Mammary epithelial cell (primary cell): ENCODE measurements at regions not wholly inside any gene's neighbourhood (a gene's known extent, or its start where the extent isn't known, plus 50 kb on each side); places are given as distances from the start of the nearest gene placed in this dataset.

Experiments
- EZH2 ChIP-seq: IDR thresholded peaks from 2 replicates; pipeline ENCODE4 v1.6.1; 2012; ENCODE audit warnings: low read length, inconsistent platforms, borderline replicate concordance
- TF ChIP-seq, protein P1 (sequence below), 2 donors: IDR thresholded peaks in 1 of 2; conservative IDR thresholded peaks in 1 of 2; 2 replicates each; pipeline ENCODE4 v1.5.1; 2011 to 2012; ENCODE audit warnings: inconsistent platforms in 2 of 2, low read length in 2 of 2, mild to moderate bottlenecking in 2 of 2, control low read depth in 1 of 2, low read depth in 1 of 2; ENCODE audit not compliant: insufficient read depth in 1 of 2; ENCODE audit errors: extremely low read depth in 1 of 2

DNA sequence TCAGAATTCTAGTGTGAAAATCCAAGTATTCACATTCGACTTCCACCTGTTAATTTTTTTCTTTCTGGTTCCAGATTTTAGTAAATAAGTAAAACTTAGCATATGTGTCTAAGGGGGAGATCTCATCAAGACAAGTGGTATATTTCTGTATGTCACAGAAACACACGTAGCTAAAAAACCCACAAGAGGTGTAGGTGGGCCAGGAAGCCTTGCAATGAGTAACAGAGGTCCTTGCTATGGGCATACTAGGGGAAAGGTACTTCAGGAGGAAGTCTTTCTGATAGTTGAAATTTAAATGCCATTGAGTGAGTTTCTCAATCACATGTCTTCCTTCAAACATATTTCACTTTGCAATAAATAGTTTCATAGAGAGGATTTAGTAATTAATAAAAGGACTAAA, 315.8 kb downstream of the MID1IP1 start:
- TF ChIP-seq, protein P1, sequence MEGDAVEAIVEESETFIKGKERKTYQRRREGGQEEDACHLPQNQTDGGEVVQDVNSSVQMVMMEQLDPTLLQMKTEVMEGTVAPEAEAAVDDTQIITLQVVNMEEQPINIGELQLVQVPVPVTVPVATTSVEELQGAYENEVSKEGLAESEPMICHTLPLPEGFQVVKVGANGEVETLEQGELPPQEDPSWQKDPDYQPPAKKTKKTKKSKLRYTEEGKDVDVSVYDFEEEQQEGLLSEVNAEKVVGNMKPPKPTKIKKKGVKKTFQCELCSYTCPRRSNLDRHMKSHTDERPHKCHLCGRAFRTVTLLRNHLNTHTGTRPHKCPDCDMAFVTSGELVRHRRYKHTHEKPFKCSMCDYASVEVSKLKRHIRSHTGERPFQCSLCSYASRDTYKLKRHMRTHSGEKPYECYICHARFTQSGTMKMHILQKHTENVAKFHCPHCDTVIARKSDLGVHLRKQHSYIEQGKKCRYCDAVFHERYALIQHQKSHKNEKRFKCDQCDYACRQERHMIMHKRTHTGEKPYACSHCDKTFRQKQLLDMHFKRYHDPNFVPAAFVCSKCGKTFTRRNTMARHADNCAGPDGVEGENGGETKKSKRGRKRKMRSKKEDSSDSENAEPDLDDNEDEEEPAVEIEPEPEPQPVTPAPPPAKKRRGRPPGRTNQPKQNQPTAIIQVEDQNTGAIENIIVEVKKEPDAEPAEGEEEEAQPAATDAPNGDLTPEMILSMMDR (conservative IDR thresholded peaks at IDR 0.05 in 1 of 2, IDR thresholded peaks at IDR 0.05 in 1 of 2; ENCODE audit: extremely low read depth in 1 of 2, insufficient read depth in 1 of 2, low read depth in 1 of 2, low read length in 2 of 2): no peak
- TF ChIP-seq EZH2: no peak
